SIG-M5 treated with dmso at 0.1 percent for 504 hours (cell line): ENCODE measurements at regions not wholly inside any gene's neighbourhood (a gene's known extent, or its start where the extent isn't known, plus 50 kb on each side); places are given as distances from the start of the nearest gene placed in this dataset.
"Not testable (repeated sequence)": the region's sequence is repeated elsewhere in the genome, so short reads cannot be mapped to it uniquely, and the experiment has no call there.

ENCODE experiments used
- DNase-seq: peaks from one replicate; lab custom pipeline; 2025; ENCODE audit not compliant: unreplicated experiment; lab: John Stamatoyannopoulos, UW

- DNase-seq = no peak
These were observed 536.6 kb upstream of the NR5A2 start for GRCh38 chr1:199490769-199491527.

- DNase-seq = no peak
These were observed 532.1 kb upstream of the NR5A2 start for GRCh38 chr1:199495432-199495831.

DNA sequence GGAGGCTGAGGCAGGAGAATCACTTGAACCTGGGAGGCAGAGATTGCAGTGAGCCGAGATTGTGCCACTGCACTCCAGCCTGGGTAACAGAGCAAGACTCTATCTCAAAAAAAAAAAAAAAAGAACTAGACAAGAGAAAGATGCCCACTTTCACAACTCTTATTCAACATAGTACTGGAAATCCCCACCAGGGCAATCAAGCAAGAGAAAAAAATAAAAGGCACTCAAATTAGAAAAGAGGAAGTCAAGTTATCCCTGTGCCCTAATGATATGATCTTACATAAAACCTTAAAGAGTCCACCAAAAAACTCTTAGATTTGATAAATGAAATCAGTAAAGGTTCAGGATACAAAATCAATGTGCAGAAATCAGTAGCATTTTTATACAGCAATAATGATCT, 528.7 kb upstream of the NR5A2 start:
- DNase-seq = peak; percentile 66

DNA sequence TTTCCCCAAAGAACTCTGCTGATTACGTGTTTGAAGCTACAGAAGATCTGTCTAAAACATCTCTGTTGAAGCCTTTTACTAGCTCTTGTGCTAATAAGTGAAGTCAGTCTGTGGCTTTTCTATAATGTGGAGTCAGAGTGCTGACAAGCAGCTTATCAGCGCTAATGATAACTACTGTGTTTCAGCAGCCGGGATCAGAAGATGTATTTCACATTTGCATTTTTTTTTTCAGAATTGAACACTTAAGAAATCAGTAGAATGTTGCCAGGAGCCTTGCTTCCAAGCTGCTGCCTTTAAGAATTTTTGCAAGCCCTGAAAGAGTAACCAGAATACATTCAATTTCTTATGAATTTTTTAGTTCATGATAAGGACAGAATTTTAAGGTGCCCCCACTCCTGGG, 519.4 kb upstream of the NR5A2 start:
- DNase-seq = no peak

GRCh38 chr1:199508653-199509052, 518.9 kb upstream of the NR5A2 start:
- no peak for DNase-seq

DNA sequence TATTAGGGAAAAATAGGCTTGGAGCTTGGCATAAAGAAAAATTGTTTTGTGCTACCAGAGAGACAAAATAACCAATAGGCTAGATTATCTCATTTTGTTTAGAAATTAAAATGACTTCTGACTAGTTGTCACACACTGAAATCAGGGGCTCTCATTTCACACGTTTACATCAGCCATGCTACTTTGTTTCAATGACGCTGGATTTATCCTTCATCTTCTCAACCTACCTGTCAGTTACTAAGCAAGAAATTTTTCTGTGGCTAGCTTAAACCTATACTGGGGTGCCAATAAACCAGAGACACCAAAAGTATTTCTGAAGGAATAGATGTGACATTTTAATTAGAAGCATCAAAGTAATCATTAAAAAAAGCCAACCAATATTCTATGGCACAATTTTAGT, 518.1 kb upstream of the NR5A2 start:
- DNase-seq = no peak

GRCh38 chr1:199510314-199510713, 517.2 kb upstream of the NR5A2 start:
- DNase-seq = no peak

DNA sequence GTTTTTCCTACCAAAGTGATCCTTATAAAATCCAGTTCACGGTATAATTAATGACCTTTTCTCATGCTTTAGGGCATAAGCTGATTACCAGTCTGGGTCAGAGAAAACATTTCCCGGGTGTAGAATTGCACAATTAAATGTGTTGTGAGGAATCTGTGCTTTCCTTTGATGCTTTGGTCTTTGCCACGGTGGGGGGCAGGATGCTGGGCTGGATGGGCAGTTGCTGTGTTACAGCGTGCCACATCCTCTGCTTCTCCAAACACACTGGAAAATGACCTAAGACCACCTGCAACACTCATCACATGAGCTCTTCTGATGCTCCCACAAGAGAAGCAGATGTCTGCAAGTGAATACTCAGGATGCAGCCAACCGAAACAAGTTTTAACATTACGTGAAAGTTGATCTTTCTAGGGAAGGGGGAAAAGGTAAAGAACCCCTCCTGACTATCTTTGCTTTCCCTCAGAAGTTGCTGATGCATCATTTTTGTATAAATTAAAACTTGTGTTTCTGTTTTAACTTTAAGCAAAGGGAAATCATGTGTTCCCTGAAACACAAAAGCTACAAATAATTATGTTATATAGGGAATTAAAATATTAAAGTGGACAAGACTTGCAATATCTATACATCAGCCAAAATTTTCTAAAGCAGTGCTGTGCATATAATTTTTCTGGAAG, 515.3 kb upstream of the NR5A2 start:
- DNase-seq = no peak

- no peak for DNase-seq
These were observed 512.2 kb upstream of the NR5A2 start for GRCh38 chr1:199515261-199515660.

DNA sequence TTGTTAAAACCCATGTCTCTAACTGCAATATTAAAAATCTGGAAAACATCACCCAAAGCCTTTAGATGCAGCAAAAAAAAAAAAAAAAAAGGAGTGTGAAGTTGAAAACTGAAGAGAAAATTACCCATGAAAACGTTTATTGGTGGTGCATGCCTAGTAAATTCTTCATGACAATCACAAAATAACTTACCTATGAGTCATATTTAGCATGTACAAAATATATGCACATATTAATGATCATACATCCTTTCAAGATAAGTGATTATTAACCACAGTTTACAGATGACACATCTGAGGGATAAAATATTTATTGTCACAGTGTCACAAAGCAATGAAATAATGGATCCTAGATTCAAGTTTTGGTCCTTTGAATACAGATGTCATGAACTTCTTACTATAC, 505.2 kb upstream of the NR5A2 start:
- no peak for DNase-seq

DNA sequence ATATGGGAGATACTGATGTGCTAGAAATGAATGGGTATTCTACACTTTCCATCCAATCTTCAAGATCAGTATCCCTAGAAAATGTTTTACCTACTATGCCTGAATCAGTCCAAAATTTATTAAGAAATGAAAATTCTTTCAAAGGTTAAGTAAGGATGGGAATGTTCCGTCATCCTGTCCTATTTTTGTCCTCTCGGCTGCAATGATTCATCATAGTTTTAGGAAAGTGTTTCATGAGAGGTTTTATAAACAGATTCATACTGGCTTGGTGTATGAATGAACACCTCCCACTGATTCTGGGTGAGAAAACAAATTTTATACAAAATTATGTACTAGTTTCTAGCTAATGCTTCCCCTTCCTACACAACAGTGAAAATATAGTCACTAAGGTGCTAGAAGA, 504.6 kb upstream of the NR5A2 start:
- DNase-seq = no peak

DNA sequence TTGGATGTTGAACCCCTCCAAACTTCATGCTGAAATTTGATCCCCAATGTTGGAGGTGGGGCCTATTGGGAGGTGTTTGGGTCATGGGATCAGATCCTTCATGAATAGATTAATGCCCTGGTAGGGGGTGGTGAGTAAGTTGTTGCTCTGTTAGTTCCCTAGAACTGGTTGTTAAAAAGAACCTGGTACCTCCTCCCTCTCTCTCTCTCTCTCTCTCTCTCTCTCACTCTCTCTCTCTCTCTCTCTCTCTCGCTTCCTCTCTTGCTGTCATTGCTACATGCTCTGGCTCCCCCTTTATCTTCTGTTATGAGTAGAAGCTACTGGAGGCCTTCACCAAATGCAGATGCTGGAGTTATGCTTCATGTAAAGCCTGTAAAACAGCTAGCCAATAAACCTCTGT, 498.2 kb upstream of the NR5A2 start:
- no peak for DNase-seq

- not testable (repeated sequence) for DNase-seq
These were observed 494.1 kb upstream of the NR5A2 start for GRCh38 chr1:199533361-199533760.

- peak; percentile 39 for DNase-seq
These were observed 481.7 kb upstream of the NR5A2 start for GRCh38 chr1:199545780-199546179.

DNA sequence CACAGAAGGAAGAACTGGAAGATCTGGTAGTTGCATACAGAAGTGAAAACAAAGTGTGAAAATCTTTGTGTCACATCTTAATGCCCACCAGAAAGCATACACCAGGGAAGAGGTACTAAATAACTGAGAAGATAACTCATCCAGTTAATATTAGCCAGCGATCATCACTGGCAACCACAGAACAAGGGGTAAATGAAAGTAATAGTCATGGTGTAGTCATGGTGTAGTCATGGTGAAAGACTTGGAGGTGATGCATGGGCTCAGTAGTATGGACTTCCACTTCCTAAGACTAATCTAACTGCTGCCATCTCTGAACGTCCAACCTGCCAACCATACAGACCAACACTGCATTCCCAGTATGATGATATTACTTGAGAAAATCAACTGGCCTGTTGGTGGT, 481.2 kb upstream of the NR5A2 start:
- DNase-seq = no peak

- DNase-seq = no peak
These were observed 478.1 kb upstream of the NR5A2 start for GRCh38 chr1:199549421-199549820.

DNA sequence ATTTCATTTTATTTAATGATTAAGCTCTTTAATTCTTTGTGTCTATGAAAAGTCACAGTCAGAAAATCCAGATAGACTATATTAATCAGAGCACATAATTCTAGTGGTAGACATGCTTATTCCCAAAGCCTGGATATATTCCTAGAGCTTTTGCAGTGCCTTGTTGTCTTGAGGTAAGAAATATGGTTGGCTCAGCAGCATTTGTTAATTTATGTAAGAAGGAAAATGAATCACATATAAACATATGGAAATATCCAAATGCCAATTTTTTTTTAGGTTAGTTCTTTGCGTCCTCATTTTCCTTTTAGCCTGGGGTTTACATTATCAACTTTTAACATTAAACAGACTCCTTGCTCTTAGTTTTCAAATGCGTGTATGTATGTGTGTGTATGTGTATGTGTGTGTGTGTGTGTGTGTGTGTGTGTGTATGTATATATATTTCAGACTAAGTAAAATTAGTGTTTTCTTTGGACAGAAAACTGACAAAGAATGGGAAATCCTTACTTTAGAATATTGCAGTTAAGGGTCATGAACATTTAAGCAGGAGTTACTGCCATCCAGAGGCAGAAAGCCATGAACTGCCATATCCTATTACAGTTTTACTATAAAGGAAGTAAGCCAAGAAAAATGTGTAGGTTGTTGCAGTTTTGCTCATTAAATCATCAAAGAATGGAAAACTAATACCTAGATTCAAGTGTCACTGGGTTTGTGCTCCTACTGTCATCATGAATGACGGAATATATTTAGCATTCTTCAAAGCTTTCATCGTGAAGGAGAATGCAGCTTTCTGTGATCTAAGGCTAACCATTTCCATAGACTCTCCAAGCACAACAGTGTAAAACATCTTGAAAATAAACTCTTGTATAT, 477.1 kb upstream of the NR5A2 start:
- DNase-seq = no peak

DNA sequence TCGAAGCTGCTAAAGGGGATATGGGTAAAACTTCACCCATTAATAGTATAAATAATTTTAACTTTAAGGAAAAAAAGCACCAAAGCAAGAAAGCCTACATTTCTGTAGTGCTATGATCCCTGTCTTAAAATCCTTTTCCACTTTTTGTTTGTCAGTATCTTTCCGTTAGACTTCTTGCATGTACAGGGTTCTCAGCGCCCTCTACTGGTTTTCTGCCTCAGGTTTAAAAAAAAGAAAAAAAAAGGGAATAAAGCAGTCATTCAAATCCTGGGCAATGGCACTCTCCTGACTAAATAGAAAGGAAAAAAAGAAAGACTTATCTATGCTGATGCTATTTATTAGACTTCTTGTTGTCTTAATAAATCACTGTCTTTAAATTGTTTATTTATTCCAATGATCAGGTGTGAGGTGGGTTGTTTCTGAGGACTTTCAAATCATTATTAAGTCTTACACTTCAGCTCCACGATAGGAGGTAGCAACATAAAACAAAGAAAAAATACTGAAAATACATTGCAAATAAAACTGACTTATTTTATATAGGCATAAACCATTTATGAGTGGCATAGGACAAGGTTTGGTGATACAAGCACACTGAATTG, 475.4 kb upstream of the NR5A2 start:
- peak; percentile 82 for DNase-seq

DNA sequence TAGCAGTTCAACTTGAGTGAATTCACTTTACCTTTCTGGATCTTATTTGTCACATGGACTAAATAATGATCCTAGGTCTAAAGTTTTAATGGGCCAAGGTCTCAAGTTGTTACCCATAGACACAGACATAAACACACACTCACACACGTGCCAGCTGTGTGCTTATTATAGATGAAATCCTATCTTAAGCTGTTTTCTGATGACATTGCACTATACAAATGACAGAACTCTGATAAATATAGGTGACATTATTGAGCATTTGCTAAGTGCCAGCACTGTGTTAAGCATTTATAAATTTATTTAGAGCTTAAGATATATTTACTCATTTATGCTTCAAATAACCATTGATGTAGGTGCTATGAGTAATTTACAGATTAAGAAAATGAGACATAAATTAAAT, 474.4 kb upstream of the NR5A2 start:
- DNase-seq = no peak

- DNase-seq = no peak
These were observed 466.2 kb upstream of the NR5A2 start for GRCh38 chr1:199561334-199561733.

GRCh38 chr1:199573047-199573446, 454.5 kb upstream of the NR5A2 start:
- no peak for DNase-seq
